ENCODE measurements at regions not wholly inside any gene's neighbourhood (a gene's known extent, or its start where the extent isn't known, plus 50 kb on each side); places are given as distances from the start of the nearest gene placed in this dataset.

DNA sequence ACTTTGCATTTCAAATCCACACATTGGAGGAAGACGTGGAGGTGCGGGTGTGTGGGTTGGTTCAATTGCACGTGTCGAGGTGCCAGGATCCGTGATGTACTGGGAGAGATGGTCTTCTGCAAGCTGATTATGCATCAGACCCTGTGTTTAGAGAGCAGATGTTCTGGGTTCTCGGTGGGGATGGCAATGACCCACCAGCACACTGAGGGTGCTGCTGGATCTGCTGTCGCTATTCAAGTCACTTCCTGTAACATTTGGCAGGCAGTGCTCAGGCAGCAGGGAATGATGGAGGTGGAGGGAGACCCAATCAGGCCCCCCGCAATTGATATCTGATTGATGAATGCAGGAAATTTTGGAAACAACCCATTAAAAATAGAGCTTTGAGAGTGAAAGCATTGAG, 830.1 kb upstream of the POU3F3 start:
- DNase-seq: no peak
- H3K79me2 ChIP-seq (ENCODE audit: insufficient read depth, low read length): no peaks in the 10 kb centered on the region
- no peak overlapping the region for H3K9ac ChIP-seq (ENCODE audit: extremely low read depth, insufficient read length, low read length)
- no peak overlapping the region for H2BK5ac ChIP-seq (ENCODE audit: insufficient read length, low read length)
- H4K8ac ChIP-seq (replicated peaks; ENCODE audit: insufficient read length, low read depth, low read length): no peak overlapping the region
- no peak overlapping the region; the same call in 1 of the 2 replicates for H3K14ac ChIP-seq (ENCODE audit: insufficient read depth, low read length)
- no peaks in the 10 kb centered on the region for H3K9me3 Mint-ChIP-seq
- H2AK5ac ChIP-seq (ENCODE audit: insufficient read length, low read length): no peak overlapping the region
- no peaks in the 10 kb centered on the region for H3K79me1 ChIP-seq (ENCODE audit: insufficient read depth, low read depth, low read length, poor library complexity, severe bottlenecking)
- H3K27ac ChIP-seq (ENCODE audit: insufficient read length, low read depth, low read length): no peak overlapping the region
- no peak overlapping the region for H3K4ac ChIP-seq (ENCODE audit: low read depth, low read length)
- H3K4me2 ChIP-seq (ENCODE audit: insufficient read depth, insufficient read length, low read length): no peak overlapping the region
- no peak overlapping the region for H2BK120ac ChIP-seq (ENCODE audit: low read depth, low read length, poor library complexity, severe bottlenecking)
- no peak overlapping the region for H3T11ph ChIP-seq (ENCODE audit: low read length)
- no peak overlapping the region for H2BK20ac ChIP-seq (ENCODE audit: low read depth, low read length, poor library complexity, severe bottlenecking)
- no peaks in the 10 kb centered on the region for H3K36me3 Mint-ChIP-seq (ENCODE audit: insufficient read depth in 1 of 3, low read depth in 3 of 3)
- H2AFZ ChIP-seq (ENCODE audit: low read length): no peak overlapping the region
- peaks cover 4% of the 10 kb centered on the region; the same call in 1 of the 2 replicates for H3K4me1 ChIP-seq (ENCODE audit: insufficient read depth, low read length)
- H3K18ac ChIP-seq (ENCODE audit: insufficient read length, low read depth, low read length): no peak overlapping the region
- no peaks in the 10 kb centered on the region for H3K27me3 ChIP-seq (ENCODE audit: insufficient read depth, low read length)
- no peak overlapping the region for H2BK12ac ChIP-seq (ENCODE audit: insufficient read length, low read depth, low read length)
- peak overlapping the region in 1 of 3 experiments; percentile 14; a peak in 2 of 7 replicates for H3K27ac Mint-ChIP-seq
- no peak overlapping the region for H2BK15ac ChIP-seq (ENCODE audit: low read depth, low read length)
- H3K27me3 Mint-ChIP-seq (ENCODE audit: low read depth): no peaks in the 10 kb centered on the region
- no peak overlapping the region for H3K23ac ChIP-seq (ENCODE audit: insufficient read length, low read depth, low read length)
- no peaks in the 10 kb centered on the region for H3K23me2 ChIP-seq (ENCODE audit: insufficient read length, low read depth, low read length, poor library complexity, severe bottlenecking)
- no peaks in the 10 kb centered on the region for H3K9me3 ChIP-seq (ENCODE audit: control insufficient read depth, low read depth, low read length)
- H4K91ac ChIP-seq (ENCODE audit: insufficient read length, low read depth, low read length): no peak overlapping the region
- no CpG with 5 or more reads among the region's 8 CpGs for WGBS (ENCODE audit: extremely low coverage, insufficient read length, low lambda C conversion rate)
- peak overlapping the region in 1 of 2 experiments; percentile 3; a peak in 1 of 5 replicates for H3K4me3 Mint-ChIP-seq
- peaks cover 22% of the 10 kb centered on the region in 2 experiments for H3K4me1 Mint-ChIP-seq
- no peak overlapping the region for H3K56ac ChIP-seq (ENCODE audit: insufficient read length, low read depth, low read length)
- TF ChIP-seq, protein P1, sequence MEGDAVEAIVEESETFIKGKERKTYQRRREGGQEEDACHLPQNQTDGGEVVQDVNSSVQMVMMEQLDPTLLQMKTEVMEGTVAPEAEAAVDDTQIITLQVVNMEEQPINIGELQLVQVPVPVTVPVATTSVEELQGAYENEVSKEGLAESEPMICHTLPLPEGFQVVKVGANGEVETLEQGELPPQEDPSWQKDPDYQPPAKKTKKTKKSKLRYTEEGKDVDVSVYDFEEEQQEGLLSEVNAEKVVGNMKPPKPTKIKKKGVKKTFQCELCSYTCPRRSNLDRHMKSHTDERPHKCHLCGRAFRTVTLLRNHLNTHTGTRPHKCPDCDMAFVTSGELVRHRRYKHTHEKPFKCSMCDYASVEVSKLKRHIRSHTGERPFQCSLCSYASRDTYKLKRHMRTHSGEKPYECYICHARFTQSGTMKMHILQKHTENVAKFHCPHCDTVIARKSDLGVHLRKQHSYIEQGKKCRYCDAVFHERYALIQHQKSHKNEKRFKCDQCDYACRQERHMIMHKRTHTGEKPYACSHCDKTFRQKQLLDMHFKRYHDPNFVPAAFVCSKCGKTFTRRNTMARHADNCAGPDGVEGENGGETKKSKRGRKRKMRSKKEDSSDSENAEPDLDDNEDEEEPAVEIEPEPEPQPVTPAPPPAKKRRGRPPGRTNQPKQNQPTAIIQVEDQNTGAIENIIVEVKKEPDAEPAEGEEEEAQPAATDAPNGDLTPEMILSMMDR (conservative IDR thresholded peaks at IDR 0.05): no peak
- H4K20me1 ChIP-seq (ENCODE audit: control insufficient read depth, insufficient read depth, insufficient read length): no peaks in the 10 kb centered on the region
- no peak overlapping the region for H4K5ac ChIP-seq (ENCODE audit: insufficient read length, low read depth, low read length)

All from H9 (cell line).